ENCODE measurements at regions not wholly inside any gene's neighbourhood (a gene's known extent, or its start where the extent isn't known, plus 50 kb on each side); places are given as distances from the start of the nearest gene placed in this dataset.

DNA sequence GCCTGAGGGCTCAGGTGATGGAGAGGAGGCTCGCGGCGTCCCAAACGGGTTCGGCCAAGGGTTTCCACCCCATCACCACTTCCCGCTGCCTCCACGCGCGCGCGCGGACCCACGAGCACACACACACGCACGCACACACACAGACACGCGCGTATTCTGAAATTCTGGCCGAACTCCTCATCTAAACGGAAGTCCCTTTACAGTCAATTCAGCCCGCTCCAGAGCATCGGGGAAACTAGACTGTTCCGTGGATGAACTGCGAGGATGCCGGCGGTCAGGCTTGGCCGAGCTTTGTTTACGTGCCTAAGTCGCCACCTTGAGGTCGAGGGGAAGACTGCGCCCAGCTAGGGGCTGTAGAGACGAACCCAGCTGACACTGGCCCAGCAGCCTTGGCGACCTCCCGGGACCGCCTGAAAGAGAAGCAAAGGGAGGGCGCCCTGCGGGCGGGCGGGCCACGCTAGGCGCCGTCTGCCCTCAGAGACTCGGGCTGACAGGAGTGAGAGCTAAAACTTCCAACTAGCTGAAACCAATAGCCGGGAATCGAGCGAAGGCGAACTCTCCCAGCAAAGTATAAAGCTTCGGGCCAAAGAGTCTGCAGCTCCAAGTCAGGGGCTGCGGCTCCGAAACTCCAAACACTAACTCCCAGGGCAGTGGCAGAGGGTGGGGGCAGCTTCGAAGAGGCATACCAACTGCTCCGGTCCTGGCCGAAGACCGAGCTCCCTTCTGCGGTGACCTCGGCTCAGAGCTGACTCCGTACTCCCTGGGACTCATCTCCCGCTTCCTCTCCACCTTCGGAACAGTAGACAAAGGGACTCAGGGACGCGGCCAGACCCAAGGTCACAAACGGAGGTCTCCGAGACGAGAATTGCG, 124.7 kb upstream of the C11orf58 start (continued):
- TF ChIP-seq BRF2 (CRISPR knock-in tag; IDR thresholded peaks at IDR 0.05): no peak
- peak; percentile 97 for TF ChIP-seq CTCF (CRISPR knock-in tag; IDR thresholded peaks at IDR 0.05)
- TF ChIP-seq HMGA1 (CRISPR knock-in tag; conservative IDR thresholded peaks at IDR 0.05): no peak
- TF ChIP-seq ISX (CRISPR knock-in tag; conservative IDR thresholded peaks at IDR 0.05): no peak
- peak; percentile 38; the same call in 1 of the 2 replicates for TF ChIP-seq YEATS4 (CRISPR knock-in tag; IDR thresholded peaks at IDR 0.05; ENCODE audit: borderline replicate concordance)
- no peak for TF ChIP-seq FOXO1 (CRISPR knock-in tag; IDR thresholded peaks at IDR 0.05)
- TF ChIP-seq TFE3 (CRISPR knock-in tag; IDR thresholded peaks at IDR 0.05): no peak
- no peak for TF ChIP-seq ZNF24 (IDR thresholded peaks at IDR 0.05)
- TF ChIP-seq MXD4 (CRISPR knock-in tag; IDR thresholded peaks at IDR 0.05): 0 out of 2 replicates have a peak, but pooled peaks have one; percentile 19
- TF ChIP-seq CENPT (CRISPR knock-in tag; IDR thresholded peaks at IDR 0.05; ENCODE audit: low read depth): no peak
- TF ChIP-seq, protein P1, sequence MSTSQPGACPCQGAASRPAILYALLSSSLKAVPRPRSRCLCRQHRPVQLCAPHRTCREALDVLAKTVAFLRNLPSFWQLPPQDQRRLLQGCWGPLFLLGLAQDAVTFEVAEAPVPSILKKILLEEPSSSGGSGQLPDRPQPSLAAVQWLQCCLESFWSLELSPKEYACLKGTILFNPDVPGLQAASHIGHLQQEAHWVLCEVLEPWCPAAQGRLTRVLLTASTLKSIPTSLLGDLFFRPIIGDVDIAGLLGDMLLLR (CRISPR knock-in tag; IDR thresholded peaks at IDR 0.05): no peak
- peak; percentile 32; the same call in 1 of the 2 replicates for TF ChIP-seq ZFY (CRISPR knock-in tag; IDR thresholded peaks at IDR 0.05)
- no peak for TF ChIP-seq NR2C2 (CRISPR knock-in tag; IDR thresholded peaks at IDR 0.05; ENCODE audit: borderline replicate concordance)
- TF ChIP-seq ZNF749 (CRISPR knock-in tag; IDR thresholded peaks at IDR 0.05; ENCODE audit: borderline replicate concordance): no peak
- TF ChIP-seq KLF6 (CRISPR knock-in tag; IDR thresholded peaks at IDR 0.05): no peak
- TF ChIP-seq STAT6 (CRISPR knock-in tag; IDR thresholded peaks at IDR 0.05; ENCODE audit: borderline replicate concordance): no peak
- TF ChIP-seq ZNF292 (CRISPR knock-in tag; IDR thresholded peaks at IDR 0.05; ENCODE audit: borderline replicate concordance, low read depth): 0 out of 2 replicates have a peak, but pooled peaks have one; percentile 32
- TF ChIP-seq FUBP1 (CRISPR knock-in tag; IDR thresholded peaks at IDR 0.05; ENCODE audit: borderline replicate concordance): no peak
- TF ChIP-seq ZNF772 (CRISPR knock-in tag; IDR thresholded peaks at IDR 0.05): no peak
